GM04504 (cell line): ENCODE measurements at regions not wholly inside any gene's neighbourhood (a gene's known extent, or its start where the extent isn't known, plus 50 kb on each side); places are given as distances from the start of the nearest gene placed in this dataset.
A peak's percentile ranks its signal among the peaks of the same experiment; 100 is the strongest.
"Not testable (repeated sequence)": the region's sequence is repeated elsewhere in the genome, so short reads cannot be mapped to it uniquely, and the experiment has no call there.

ENCODE experiments used
- DNase-seq: peaks from one replicate; pipeline ENCODE4 v3.0.0-alpha.2; 2012; ENCODE audit warnings: low read depth

DNA sequence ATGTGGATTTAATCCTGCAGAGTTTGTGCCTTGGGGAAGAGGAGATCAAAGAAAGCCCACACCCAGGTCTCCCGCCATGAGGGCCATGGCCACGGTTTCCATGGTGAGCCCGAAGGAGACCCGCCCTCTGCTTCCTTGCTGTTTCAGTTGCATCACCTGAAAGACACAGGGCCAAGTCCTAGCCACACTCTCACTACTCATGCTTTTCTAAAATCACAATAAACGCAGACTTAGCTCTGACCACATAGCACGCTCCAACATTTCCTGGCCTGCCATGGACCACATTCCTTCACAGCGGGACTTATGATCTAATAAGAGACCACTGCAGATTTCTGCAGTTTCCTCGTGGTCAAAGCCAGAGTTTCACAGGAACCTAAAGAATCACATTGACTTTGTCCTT is 426.0 kb upstream of the NR3C2 start:
- DNase-seq, result no peak

DNA sequence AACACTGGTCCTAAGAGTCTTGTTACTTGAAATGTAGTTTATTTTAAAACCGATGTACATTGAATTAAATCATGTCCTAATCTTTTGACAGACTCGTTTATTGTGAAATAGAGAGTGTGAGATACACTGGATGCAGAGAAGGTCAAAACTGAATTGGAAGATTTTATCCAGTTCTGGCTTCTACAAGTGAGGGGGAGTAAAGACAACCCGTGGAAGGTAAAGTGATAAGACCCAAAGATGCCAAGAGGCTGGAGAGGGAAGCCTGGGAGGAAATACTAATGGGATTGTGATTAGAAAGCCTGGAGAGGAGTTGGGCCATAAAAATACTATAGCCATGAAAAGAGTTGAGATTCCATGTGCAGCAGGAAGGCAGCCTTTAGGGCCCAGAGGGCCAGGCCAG is 424.5 kb upstream of the NR3C2 start:
- DNase-seq, result no peak

DNA sequence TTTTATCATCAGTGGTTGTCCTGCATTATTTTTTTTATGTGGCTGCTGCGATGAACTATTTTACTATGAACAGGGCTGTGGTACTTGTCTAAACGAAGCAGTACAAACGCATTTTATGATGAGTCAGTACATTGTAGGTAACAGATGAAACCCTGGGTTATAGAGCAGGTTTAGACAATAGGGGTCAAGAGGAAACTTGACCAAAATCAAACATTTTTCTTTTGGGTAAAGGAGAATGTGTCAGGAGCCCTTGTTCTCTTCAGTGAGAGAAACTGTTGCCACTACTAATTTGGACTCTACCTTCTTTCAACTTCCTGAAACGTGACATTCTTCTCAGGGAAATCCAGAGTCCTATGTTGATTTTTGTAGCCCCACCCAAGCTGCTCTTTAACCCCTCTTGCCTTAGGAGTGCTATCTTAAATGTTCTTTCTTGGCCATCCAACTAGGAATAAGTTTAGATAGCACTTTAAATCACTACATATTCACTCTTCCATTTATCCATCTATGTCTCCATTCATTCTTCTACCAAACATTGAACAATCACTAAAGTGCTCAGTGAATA is 415.8 kb upstream of the NR3C2 start:
- no peak for DNase-seq

- DNase-seq, result no peak
Measured at GRCh38 chr4:148857239-148857972, 415.2 kb upstream of the NR3C2 start.

DNA sequence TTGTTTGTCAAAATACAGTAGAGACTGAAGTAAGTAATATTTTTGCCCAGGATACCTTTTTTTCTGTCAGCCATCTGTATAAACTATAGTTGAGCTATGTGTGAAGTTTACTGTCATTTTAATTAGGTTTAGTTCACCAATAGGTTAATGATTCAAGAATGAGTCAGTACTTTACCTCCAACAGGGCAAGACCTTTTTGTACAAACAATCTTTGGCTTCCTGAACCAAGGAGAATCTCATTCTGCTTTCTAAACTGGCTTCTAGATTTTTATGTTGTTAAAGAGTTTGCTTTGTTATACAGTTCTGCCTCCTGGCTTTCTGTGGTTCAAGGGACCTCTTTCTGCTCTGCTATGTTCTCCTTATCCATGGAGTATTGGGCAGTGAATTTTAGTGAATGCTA is 412.0 kb upstream of the NR3C2 start:
- DNase-seq, result no peak

DNA sequence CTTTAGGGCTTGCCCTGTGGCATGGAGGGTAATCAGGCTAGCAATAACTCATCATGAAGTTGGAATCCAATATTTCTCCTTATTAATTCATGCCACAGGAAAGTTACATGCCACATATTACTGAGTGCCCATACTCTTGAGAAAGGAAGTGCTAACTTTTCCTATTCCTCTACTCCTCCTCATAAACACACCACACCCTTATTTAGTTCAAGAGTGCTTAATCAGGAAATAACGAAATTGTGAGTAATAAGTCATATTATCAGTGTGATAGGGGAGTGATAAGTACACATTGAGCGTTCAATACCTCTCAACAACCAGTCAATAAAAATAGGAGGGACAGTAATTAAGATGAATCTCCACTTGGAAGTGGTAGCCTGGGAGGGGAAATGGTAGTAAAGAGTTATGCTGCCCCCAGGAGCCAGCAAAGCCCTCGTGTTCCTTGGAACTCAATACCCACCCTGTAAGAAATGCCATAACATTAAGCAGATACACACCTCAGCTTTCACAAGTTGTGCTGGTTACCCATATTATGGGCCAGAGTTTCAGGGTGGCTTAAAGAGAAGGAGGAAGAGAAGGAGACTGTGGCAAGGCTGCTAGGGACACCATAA is 410.0 kb upstream of the NR3C2 start:
- DNase-seq, result no peak

- no peak for DNase-seq
Measured at GRCh38 chr4:148850257-148850995, 408.2 kb upstream of the NR3C2 start.

DNA sequence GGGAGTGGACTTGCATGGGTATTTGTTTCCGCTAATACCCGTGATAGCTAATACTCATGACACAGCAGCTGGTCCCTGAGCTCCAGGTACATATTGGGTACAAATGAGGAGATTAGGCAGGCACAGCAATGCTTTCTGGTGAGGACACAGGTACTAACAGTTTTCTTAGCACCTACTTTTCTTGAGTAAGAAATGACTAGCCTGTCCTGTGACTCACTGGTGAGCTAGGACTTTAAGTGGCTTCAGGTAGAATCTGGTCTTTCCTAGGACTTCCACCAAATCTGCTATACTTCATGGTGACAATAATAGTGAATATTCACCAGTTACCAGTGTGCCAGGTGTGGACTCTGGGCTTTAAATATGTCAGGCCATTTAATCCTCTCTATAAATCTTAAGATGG is 407.4 kb upstream of the NR3C2 start:
- no peak for DNase-seq

- no peak for DNase-seq
Measured at GRCh38 chr4:148847544-148848255, 405.5 kb upstream of the NR3C2 start.

DNA sequence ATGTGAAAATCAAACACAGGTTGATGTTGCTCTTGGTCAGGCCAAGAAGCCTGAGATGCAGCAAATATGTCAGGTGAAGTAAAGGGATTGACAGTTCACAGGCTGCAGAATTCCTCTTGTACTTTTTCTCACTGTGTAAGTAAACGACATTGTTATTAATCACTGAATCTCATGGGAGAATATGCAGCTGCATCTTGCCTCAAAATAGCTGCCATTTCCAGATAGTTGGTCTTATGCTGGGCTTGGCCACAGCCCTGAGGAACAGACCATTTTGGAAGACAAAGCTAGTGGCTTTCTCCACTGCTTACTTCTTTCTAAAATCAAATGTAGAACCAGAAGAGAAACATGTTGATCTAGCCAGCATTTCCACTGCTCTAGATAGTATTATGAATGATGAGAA is 403.4 kb upstream of the NR3C2 start:
- DNase-seq, result no peak

GRCh38 chr4:148843625-148844024 is 401.4 kb upstream of the NR3C2 start:
- DNase-seq, result no peak

DNA sequence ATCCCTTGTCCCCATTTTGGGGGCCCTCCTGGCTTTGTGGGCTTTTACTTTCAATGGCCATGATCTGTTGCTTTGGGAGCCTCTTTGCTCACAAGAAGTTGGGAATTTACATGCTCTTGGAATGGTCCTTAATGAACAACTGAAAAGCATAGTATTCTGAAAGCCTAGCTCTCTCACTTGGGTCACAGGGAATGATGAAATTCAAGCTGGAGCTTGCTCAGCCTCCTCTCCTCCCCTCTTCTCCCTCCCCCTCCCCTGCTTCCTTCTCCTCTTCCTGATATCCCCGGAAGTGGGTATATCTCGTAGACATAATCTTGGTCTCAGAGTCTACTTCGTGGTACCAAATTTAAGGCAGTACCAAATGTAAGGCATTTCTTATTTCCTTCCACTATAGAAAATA is 400.6 kb upstream of the NR3C2 start:
- no peak for DNase-seq

GRCh38 chr4:148837571-148837970 is 395.4 kb upstream of the NR3C2 start:
- not testable (repeated sequence) for DNase-seq

GRCh38 chr4:148834804-148835631 is 392.8 kb upstream of the NR3C2 start:
- DNase-seq, result peak; percentile 59

- DNase-seq, result peak; percentile 56
Measured at GRCh38 chr4:148831945-148832344, 389.7 kb upstream of the NR3C2 start.

DNA sequence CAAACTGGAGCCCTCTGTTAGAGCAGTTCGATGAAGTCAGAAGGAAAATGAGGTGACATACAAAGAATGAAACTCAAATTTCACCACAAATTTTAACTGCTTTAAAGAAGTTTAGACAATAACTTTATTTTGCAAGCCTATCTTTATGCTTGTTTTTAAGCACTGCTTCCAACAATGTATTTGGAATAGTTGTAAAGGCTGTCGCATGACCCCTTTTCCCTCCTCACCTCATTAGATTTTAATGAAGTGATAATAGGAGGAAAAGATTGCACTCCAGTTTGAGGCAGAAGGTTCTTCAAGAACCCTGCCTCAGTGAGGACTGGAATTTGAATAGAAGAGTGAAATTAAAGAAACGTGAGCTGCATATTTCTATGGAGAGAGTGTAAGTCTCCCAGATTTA is 386.1 kb upstream of the NR3C2 start:
- DNase-seq, result no peak

DNA sequence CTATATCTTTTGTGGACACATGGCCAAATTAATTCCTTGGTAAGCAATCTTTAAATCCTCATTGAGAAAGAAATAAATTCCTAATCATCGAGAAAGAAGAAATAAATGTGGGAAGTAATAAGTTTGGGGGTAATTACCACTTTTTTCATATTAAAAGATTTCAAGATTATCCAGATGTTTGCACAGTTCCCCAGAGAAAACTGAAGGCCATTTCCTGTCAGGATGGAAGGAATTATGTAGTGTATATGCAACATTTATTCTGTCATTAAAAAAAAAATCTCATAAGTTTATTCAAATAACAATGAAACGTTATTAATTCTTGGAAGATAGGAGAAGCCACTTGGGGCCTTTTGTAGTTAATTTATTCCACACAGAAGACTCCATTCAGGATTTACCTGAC is 385.6 kb upstream of the NR3C2 start:
- DNase-seq, result no peak

GRCh38 chr4:148823419-148823769 is 381.2 kb upstream of the NR3C2 start:
- DNase-seq, result no peak

DNA sequence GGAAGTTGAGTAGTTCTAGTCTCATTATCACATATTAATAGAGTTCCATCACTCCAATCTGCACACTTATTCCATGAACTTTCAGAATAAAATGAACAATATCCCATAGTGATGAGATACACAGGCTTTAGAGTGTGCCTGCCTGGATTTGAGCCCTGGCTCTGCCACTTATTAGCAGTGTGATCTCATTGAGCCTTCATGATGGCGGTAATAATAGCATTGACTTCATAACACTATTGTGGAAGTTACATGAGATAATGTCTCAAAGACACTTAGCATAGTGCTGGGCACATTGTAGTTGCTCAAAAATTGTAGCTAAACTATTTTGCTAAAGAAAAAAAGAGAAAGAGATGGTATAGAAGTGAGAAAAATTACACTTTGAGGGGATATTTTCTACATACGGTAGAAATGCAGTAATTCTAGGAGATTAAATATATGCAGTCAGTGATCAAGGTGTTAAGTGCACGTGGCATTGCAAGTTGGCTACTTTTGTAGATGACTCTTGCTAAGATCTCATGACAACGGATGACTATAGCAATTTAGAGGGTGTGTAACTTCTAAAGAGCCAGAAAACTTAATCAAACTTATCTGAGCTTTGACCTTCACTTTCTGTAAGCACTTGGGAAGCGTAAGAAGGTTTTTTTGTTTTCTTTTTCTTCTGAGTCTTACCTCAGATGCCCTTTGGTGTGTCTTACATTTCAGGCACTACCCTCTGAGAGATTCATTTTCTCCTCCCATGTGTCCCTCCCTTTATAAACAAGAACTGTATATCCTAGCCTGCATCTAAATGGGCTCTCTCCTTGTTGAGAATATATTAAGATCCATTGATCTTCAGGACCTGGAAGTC is 380.6 kb upstream of the NR3C2 start:
- DNase-seq, result no peak

DNA sequence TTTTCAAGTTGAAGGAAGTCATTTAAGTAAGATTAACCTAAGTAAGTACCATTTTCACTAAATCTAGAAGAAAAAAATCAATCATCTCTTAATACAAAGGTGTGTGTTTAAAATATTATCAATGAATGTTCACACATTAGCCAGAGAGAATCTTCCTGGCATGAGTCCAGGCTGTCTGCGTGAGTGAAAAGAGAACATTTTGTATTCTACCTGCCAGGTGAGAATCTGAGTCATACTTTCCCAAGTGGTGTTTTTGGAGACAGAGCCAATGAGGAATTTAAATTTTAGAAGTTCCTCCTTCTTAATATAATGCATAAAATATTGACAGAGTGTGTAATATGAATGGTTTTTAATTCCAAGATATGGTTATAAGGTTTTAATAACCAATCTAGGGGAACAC is 371.8 kb upstream of the NR3C2 start:
- no peak for DNase-seq

GRCh38 chr4:148813289-148813688 is 371.1 kb upstream of the NR3C2 start:
- no peak for DNase-seq
